NCI-H1092 (cell line): ENCODE measurements at regions not wholly inside any gene's neighbourhood (a gene's known extent, or its start where the extent isn't known, plus 50 kb on each side); places are given as distances from the start of the nearest gene placed in this dataset.
"Not testable (repeated sequence)": the region's sequence is repeated elsewhere in the genome, so short reads cannot be mapped to it uniquely, and the experiment has no call there.

ENCODE experiments used
- DNase-seq: peaks from one replicate; lab custom pipeline; 2025; lab: John Stamatoyannopoulos, UW

GRCh38 chr2:53610260-53610659 lies 157.3 kb upstream of the CHAC2 start:
- no peak for DNase-seq

GRCh38 chr2:53609551-53609950 lies 158.1 kb upstream of the CHAC2 start:
- no peak for DNase-seq

- no peak for DNase-seq
These were observed 159.3 kb upstream of the CHAC2 start for GRCh38 chr2:53608293-53608692.

- DNase-seq: peak; percentile 29
These were observed 166.8 kb upstream of the CHAC2 start for GRCh38 chr2:53600815-53601214.

- DNase-seq: not testable (repeated sequence)
These were observed 180.6 kb upstream of the CHAC2 start for GRCh38 chr2:53586733-53587612.

GRCh38 chr2:53584986-53585385 lies 182.6 kb upstream of the CHAC2 start:
- DNase-seq: no peak

- no peak for DNase-seq
These were observed 184.0 kb upstream of the CHAC2 start for GRCh38 chr2:53583583-53583982.

- no peak for DNase-seq
These were observed 185.0 kb upstream of the CHAC2 start for GRCh38 chr2:53582556-53582955.

GRCh38 chr2:53576166-53576565 lies 191.4 kb upstream of the CHAC2 start:
- no peak for DNase-seq

- peak; percentile 13 for DNase-seq
These were observed 191.9 kb upstream of the CHAC2 start for GRCh38 chr2:53575721-53576124.

- DNase-seq: no peak
These were observed 194.9 kb upstream of the CHAC2 start for GRCh38 chr2:53572696-53573095.

- DNase-seq: no peak
These were observed 197.5 kb upstream of the CHAC2 start for GRCh38 chr2:53569957-53570727.

GRCh38 chr2:53568469-53568868 lies 199.1 kb upstream of the CHAC2 start:
- DNase-seq: no peak

GRCh38 chr2:53567073-53567472 lies 200.5 kb upstream of the CHAC2 start:
- no peak for DNase-seq

GRCh38 chr2:53562407-53562806 lies 205.2 kb upstream of the CHAC2 start:
- no peak for DNase-seq

GRCh38 chr2:53561155-53561554 lies 206.4 kb upstream of the CHAC2 start:
- no peak for DNase-seq

- no peak for DNase-seq
These were observed 208.2 kb upstream of the CHAC2 start for GRCh38 chr2:53559302-53559966.

GRCh38 chr2:53558867-53559266 lies 208.7 kb upstream of the CHAC2 start:
- DNase-seq: no peak

- DNase-seq: no peak
These were observed 218.1 kb upstream of the CHAC2 start for GRCh38 chr2:53549497-53549896.

- peak; percentile 46 for DNase-seq
These were observed 222.0 kb upstream of the CHAC2 start for GRCh38 chr2:53545604-53546003.

GRCh38 chr2:53544871-53545558 lies 222.6 kb upstream of the CHAC2 start:
- no peak for DNase-seq

GRCh38 chr2:53543083-53543482 lies 224.5 kb upstream of the CHAC2 start:
- no peak for DNase-seq
